D721Med (cell line): ENCODE measurements at regions not wholly inside any gene's neighbourhood (a gene's known extent, or its start where the extent isn't known, plus 50 kb on each side); places are given as distances from the start of the nearest gene placed in this dataset.
"Not testable (repeated sequence)": the region's sequence is repeated elsewhere in the genome, so short reads cannot be mapped to it uniquely, and the experiment has no call there.

Experiments
- DNase-seq: peaks from one replicate; pipeline ENCODE4 v3.0.0; 2011; ENCODE audit warnings: low spot score; ENCODE audit not compliant: insufficient read length
- FAIRE-seq: peaks from 2 replicates; lab custom pipeline; 2011; peaks lifted over from hg19 to GRCh38; lab: Jason Lieb, UNC
- CTCF ChIP-seq: IDR thresholded peaks from 2 replicates; pipeline ENCODE4 v1.5.1; 2012; ENCODE audit warnings: mild to moderate bottlenecking, control low read depth; ENCODE audit not compliant: insufficient read depth; ENCODE audit errors: missing control alignments

- TF ChIP-seq CTCF: no peak
- FAIRE-seq: no peak
- DNase-seq: no peak
These were observed 182.5 kb upstream of the TENT5A start for GRCh38 chr6:81934936-81935335.

DNA sequence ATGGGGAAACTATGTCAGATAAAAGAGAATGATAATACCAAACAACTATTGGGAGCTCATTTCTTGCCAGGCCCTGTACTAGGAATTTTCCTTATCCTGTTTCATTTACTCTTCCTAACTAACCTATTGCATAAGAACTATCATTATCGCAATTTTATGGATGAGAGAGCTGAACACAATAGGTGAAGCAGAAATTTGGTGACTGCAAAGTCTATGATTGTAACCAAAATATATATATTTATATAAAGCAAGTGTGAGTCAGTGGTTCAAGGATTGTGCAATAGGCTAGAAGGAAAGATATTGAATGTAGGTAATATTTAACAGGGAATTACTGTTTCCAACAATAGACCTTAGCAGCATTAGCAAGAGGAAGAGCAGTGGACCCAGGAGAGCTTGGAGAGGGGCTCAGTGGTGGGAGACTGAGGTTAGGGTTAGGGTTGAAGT, 181.1 kb upstream of the TENT5A start:
- DNase-seq (no peak), FAIRE-seq (no peak)
- TF ChIP-seq CTCF: no peak

GRCh38 chr6:81933089-81933488, 180.6 kb upstream of the TENT5A start:
- DNase-seq: no peak
- FAIRE-seq: no peak
- no peak for TF ChIP-seq CTCF

DNA sequence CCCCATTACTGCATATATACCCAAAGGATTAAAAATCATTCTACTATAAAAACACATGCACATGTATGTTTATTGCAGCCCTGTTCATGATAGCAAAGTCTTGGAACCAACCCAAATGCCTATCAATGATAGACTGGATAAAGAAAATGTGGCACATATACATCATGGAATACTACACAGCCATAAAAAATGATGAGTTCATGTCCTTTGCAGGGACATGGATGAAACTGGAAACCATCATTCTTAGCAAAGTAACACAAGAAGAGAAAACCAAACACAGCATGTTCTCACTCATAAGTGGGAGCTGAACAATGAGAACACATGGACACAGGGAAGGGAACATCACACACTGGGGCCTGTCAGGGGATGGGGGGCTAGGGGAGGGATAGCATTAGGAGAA, 180.0 kb upstream of the TENT5A start:
- FAIRE-seq: not testable (repeated sequence)

DNA sequence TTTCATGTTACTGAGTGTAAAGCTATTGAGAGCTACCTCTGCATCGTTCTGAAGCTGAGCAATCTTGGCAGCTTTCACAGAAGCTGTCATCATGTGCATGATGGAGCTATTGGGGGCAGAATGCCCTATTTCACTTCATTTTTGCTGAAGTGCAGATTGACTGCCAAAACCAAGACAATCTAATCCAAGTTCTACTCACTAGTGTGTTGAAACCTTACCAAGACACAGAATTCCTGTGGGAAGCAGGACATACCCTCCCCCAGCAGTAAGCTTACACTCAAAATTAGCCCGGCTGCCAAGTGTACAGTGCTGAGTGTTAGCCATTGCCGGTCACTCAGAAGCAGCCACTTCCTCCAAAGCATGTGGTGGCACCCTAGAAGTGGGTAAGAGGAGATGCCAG, 177.3 kb upstream of the TENT5A start:
- no peak for FAIRE-seq
- TF ChIP-seq CTCF: no peak
- no peak for DNase-seq

More for the DNA sequence above, 180.0 kb upstream of the TENT5A start:
- DNase-seq: not testable (repeated sequence)

DNA sequence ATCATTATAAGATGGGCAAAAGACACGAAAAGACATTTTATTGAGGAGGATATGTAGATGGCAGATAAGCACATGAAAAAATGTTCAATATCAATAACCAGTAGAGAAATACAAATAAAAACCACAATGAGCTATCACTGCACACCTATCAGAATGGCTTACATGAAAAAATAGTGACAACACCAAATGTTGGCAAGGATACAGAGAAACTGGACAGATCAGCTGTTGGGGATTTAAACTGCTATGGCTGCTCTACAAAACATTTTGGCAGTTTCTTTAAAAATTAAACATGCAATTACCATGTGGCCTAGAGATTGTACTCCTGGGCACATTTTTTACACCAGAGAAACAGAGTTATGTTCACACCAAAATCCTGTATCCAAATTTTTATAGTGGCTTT, 172.7 kb upstream of the TENT5A start:
- FAIRE-seq (no peak), DNase-seq (no peak)
- TF ChIP-seq CTCF: no peak

GRCh38 chr6:81909981-81910900, 157.8 kb upstream of the TENT5A start:
- DNase-seq (no peak), FAIRE-seq (no peak)
- TF ChIP-seq CTCF: no peak
